HG03139 (cell line): ENCODE measurements at regions not wholly inside any gene's neighbourhood (a gene's known extent, or its start where the extent isn't known, plus 50 kb on each side); places are given as distances from the start of the nearest gene placed in this dataset.
"Not testable (repeated sequence)": the region's sequence is repeated elsewhere in the genome, so short reads cannot be mapped to it uniquely, and the experiment has no call there.

Source experiments
- ATAC-seq: cut with Tn5 transposase; IDR thresholded peaks from one replicate; pipeline ENCODE4 v1.9.1; 2021; ENCODE audit not compliant: unreplicated experiment

DNA sequence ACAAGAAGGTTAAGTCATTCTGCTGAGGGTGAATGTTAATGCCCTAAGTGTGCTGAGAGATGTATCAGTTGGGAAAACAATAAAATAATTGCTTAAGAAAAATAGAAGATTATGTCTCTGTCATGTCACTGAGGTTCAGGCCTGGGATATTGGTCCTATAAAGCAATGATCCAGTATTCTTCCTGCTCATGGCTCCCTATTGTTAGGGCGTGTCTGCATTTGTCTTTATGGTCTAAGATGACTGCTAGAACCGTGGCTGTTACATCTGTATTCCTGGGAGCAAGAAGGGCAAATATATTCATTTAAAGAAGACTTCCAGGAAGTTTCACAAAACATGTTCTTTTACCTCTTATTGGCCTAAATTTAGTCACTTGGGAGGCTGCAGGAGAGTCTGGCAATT is 125.0 kb downstream of the KCNE4 start:
- ATAC-seq, result no peak

DNA sequence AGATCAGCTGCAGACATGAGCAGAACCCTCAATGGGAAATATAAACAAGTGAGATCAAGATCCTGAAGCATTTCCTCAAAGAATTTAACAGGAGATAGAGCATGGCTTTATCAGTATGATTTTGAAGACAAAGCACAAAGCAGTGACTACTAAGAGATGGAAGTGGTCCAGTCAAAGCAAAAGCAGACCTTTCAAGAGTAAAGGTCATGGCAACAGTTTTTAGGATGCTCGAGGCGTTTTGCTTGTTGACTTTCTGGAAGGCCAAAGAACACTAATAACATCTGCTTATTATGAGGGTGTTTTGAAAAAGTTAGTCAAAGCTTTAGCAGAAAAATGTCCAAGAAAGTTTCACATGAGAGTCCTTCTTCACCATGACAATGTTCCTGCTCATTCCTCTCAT is 128.5 kb downstream of the KCNE4 start:
- no peak for ATAC-seq

DNA sequence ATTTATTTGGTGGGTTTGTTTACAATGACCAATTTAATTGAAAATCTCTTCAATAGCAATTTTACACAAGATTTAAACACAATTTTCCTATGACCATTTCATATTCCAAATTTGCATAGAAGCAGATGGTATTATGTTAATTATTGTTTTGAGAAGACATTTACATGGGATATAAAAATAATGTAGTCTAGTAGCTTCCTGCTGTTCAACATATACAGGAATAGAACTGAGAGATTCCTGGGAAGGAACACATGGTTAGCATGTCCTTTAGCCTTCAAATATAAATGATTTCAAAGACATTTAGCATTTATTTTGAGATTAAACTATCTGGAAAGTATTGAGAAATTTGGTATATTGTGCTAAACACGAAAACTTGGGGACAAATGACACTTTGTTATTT is 129.6 kb downstream of the KCNE4 start:
- no peak for ATAC-seq

DNA sequence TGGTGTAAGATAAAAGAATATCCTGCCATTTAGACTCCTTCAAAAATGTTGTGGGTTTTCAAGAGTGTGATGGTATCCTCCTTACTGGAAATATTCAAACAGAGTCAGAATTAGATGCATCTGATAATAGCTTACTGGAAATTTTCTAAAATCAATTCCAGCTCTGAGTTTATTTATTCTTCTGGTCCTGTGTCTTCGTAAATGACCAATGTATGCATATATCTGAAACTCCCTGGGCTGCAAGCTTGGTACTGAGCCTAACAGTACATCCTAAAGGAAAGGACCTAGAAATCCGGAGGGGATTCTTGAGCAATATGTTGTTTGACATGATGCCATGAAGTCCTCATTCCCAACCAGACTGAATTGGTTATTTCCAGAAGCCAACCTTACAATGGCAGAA is 130.4 kb downstream of the KCNE4 start:
- ATAC-seq, result no peak

DNA sequence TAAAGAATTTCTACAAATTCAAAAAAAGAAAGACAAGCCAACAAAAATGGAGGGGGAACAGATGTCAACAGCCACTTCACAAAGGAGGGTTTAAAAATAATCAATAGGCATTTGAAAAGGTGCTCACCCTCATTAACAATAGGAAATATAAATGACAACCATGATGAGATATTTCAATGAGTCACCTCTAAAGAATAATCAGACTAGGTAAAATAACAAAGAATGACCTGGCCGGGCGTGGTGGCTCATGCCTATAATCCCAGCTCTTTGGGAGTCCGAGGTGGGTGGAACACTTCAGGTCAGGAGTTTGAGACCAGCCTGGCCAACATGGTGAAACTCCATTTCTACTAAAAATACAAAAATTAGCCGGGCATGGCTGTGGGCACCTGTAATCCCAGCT is 133.6 kb downstream of the KCNE4 start:
- ATAC-seq, result no peak

DNA sequence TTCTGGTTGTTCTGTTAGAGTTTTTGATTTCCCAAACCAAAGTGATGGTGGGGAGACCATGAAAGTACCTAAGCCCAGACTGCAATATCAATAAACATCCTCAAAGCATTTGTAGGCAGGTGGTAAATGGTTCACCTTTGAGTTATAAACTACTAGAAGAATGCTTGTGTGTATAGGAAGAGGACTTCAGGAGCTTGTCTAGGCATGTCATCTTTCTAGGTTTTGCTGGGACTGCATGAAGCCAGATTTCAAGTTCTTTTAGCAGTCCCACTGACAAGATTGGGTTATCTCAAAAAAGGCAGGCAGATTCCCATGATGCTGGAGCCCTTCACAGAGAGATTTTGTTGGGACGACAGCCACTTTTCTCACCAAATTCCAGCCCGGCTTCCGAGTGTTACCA is 135.3 kb downstream of the KCNE4 start:
- ATAC-seq, result no peak

DNA sequence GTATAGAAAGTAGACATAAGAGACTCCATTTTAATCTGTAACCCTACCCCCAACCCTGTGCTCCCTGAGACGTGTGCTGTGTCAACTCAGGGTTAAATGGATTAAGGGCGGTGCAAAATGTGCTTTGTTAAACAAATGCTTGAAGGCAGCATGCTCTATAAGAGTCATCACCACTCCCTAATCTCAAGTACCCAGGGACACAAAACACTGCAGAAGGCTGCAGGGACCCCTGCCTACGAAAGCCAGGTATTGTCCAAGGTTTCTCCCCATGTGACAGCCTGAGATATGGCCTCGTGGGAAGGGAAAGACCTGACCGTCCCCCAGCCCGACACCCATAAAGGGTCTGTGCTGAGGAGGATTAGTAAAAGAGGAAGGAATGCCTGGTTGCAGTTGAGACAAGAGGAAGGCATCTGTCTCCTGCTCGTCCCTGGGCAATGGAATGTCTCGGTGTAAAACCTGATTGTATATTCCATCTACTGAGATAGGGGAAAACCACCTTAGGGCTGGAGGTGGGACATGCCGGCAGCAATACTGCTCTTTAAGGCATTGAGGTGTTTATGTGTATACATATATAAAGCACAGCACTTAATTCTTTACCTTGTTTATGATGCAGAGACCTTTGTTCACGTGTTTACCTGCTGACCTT is 138.7 kb downstream of the KCNE4 start:
- ATAC-seq, result not testable (repeated sequence)

DNA sequence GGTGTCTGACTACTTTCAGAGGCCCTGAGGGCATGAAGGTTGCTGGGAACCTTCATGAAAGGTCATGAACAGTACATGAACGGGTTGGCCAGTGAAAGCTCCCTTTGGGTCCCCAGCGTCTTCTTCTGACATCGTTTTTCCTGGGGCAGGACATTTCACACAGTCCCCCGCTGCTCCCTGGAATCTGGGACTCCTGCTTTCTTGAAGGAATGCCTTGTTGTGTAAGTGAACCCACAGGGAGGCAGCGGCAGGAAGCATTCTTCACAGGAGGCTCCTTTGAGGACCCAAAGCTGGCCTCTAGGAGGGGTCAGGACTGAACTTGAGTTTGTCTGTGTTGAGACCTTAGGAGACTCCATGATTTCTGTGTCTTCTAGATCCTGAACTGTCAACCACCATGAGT is 144.3 kb downstream of the KCNE4 start:
- no peak for ATAC-seq

DNA sequence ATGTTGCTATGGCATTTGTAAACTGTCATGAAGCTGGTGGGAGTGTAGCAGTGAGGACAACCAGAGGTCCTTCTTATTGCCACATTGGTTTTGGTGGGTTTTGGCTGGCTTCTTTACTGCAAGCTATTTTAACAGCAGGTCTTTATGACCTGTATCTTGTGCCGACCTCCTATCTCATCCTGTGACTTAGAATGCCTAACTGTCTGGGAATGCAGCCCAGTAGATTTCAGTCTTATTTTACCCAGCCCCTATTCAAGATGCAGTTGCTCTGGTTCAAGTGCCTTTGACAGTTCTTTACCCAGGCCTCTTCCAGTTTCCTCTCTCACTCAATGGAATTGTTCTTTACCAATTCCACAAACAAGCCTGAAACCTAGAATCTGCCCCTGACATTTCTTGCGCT is 145.1 kb downstream of the KCNE4 start:
- ATAC-seq, result no peak

DNA sequence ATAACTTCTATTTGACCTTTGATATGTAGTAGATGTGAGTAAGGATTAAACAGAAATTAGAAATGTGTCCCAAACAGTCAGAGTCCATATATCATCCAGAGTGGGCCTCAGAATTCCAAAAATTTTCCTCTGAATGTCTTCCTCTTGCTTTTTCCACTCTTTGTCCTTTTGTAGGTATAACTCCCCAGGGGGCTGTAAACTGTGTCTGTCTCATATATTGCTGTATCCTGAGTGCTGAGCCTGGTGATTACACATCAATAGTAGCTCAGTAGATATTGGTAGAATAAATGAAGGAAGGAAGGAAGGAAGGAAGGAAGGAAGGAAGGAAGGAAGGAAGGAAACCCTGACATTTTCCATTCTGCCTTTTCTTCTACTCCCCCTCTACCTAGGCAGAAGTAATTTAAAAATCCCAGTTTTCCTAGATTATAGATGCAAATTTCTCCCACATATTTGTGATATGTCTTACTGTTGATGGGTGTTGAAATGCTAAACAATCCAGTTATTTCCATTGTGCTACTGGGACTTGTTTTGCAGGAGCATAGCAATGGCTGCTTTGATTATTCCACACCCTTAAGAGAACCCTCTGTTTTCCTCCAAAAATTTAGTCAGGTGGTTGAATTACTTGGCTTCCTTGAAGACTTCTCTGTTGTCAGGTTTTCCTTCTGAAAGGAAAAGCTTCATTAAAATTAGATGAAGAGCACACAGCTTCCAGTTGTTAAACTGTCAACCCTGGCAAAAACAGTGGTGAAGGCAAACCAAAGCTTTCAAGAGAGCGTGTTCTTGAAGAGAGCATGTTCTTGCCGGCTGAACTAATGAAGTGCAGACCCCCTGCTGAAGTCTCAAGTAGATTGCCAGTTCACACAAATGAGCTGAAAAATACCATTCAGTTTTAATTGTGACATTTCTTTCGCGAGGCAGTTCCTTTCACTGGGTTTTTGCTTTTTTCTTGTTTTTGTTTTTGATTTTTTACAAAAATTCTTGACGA is 147.8 kb downstream of the KCNE4 start:
- ATAC-seq, result no peak

DNA sequence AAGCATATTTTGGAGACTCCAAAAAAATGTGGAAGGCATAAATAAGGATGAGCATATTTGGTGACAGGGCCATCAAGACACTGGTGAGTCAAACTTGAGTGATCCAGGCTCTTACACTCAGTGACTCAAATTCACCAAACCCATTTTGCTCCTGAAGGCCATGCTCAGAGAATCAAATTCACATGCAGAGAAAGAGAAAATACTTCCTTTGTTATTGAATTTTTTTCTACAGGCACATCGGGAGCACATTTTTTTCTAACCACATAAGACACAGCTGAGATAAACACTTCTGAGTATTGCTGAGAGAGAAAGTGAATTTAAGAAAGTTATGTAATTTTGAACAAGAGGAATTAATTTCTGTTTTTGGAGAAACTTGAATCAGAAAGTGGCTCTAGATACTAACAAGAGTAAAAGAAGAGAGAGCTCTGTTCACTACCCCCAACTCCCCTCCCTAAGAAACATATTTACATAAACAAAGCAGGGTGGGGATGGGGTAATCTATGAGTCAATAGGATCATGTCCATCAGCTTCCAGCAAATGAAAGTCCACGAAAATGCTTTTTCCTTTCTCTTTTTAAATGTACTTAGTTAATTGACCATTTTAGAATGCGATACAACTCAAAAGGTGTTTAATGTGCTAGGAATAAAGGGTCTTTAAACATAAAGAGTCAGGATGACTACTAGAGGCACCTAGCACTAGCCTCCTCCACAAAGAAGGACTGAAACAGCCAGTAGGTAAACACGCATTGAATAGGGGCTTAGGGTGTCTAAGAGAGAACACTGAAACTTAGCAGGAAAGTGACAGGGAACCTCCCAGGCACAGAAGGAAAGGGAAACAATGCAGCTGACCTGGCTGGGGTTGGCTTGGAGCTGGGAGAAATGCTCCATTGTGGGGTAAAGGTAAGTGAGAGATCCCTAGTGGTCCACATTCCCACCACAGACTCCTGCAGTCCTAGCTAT is 152.3 kb downstream of the KCNE4 start:
- ATAC-seq, result no peak

DNA sequence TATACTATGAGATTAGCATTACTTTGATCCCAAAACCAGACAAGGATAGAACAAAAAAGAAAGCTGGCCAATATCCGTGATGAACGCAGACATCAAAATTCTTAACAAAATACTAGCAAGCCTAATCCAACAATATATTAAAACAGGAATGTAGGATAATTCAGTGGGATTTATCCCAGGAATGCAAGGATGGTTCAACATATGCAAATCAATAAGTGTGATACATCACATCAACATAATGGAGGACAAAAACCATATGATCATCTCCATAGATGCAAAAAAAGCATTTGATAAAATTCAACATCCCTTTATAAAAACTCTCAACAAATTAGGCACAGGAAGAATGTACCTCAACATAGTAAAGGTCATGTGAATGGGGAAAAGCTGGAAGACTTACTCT is 158.5 kb downstream of the KCNE4 start:
- no peak for ATAC-seq

DNA sequence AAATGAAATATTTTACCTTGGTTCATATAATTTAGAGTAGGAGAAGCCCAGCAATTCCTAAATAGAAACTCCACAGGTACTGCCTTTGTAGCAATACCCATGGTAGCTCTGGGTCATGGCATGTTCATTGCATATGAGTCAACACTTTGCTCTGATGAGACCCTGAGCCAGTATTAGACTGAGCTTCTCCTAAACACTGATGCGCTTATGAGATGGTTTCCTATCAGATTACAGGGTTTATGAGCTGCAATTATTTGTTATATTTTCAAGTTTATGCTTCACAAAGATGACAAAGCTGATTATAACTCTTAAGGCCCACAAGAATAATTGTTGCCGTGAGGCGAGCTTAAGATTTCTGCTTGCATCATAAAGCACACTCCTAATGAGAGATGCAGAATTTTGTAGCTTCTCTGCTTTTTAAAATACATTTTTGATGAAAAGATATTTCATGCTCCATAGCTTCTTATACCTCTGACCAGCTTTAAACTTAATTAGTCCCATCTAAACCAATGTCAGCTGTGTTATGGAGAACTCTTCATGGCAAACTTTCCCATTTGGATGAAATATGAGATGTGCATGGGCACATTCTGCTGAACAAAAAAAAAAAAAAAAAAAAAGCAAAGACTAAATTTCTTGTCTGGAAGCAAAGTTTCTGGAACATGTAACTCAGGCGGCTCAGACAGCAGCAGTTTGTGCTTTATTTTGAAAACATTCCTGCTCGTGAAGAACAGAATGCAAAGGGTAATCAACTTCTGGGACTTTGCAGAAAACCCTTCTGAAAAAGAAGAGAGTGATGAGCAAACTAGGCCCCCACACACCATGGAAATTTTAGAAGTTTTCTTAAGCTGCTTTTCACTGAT is 162.6 kb downstream of the KCNE4 start:
- no peak for ATAC-seq

DNA sequence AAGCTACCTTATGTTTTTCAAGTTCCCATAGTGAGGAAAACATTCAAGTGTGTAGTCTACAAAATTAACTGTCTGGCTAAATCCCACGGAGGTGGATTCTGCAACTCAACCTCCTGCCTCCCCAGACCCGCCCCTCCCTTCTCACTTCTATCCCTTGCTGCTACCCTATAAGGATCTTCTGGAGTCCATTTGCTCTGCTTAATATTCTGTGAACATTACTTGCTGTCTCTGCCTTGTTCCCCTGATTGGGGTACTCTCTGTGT is 163.2 kb downstream of the KCNE4 start:
- no peak for ATAC-seq

DNA sequence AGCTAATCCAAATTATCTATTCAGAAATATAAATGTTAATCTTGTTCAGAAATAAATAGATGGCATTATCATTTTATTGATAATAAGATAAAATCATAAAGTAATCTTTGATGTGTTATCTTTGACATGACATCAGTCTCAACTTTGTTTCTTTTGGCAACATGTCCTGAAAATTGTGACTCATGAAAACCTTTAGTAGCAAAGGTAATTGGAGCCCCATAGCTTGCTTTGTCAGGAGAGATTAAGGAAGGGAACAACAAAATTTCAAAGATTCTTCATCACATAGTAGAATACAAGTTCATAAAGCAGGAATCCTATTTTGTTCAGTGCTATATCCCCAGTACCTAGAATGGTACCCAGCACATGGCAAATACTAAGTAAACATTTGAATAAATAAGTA is 165.4 kb downstream of the KCNE4 start:
- no peak for ATAC-seq

DNA sequence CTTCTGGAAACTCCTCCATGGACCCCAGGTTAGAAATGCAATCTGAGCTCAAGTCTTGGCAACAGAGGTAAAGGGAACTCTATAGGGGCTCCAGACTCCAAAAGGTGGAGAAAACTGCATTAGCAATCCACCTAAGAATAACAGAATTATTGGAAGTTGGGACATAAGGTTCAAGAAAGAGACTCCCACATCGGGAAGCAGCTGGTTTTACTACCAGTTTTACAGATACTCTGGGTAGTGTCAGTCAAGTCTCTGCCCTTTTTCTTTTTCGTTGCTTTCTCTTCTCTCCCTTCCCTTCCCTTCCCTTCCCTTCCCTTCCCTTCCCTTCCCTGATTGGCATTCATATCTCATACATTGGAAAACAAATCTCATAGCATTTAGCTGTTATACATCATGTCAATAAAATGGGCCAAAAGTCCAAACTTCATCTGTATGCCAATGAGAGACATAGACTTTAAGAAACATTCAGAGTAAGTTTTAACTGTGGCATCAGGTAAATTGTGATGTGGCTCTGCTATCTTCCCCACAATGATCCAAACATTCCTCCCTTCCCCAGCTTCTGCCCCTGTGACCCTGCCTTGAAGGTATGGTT is 166.7 kb downstream of the KCNE4 start:
- no peak for ATAC-seq

DNA sequence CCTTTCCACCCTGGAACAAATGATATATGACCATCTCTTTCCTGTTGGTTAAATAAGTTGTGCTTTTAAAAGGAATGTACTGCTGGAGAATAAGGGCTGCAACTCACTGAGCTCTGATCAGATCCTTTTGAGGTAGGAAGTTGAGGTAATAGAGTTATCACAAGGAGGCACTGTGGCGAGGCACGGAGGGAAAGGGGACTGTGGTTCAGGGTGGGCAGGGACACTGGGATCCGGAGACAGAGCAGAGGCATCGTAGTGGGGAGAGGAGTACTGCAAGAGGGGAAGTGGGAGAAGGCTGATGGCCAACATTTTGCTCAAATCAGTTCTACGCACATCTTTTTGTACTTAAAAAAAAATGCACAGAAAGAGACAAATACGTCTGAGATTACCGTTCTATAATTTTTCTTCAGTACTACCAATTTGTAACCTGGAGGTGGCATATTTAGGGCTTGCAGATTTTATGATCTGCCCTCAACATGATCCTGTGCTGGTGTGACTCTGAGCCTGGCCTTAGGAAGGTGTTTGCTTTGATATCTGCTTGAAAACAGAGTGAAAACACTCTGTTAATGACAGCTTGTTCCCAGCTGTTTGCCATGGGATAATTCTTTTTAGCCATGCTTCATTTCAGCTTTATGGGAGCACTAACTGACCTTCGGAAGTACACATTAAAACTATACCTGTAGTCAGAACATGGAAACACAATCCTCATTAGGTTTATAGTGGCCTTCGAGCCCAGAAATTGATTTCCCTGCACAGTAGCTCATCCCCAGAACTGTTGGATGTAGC is 168.1 kb downstream of the KCNE4 start:
- ATAC-seq, result no peak

DNA sequence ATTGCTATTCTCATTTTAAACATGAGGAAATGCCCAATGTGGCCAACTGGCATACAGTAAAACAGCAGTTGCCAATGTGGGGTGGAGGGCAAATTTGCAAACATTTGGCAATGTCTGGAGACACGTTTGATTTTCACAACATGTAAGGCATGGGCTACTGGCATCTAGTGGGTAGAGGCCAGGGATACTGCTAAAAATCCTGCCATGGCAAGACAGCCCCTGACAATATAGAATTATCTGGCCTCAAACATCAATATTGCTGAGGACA is 168.6 kb downstream of the KCNE4 start:
- no peak for ATAC-seq

DNA sequence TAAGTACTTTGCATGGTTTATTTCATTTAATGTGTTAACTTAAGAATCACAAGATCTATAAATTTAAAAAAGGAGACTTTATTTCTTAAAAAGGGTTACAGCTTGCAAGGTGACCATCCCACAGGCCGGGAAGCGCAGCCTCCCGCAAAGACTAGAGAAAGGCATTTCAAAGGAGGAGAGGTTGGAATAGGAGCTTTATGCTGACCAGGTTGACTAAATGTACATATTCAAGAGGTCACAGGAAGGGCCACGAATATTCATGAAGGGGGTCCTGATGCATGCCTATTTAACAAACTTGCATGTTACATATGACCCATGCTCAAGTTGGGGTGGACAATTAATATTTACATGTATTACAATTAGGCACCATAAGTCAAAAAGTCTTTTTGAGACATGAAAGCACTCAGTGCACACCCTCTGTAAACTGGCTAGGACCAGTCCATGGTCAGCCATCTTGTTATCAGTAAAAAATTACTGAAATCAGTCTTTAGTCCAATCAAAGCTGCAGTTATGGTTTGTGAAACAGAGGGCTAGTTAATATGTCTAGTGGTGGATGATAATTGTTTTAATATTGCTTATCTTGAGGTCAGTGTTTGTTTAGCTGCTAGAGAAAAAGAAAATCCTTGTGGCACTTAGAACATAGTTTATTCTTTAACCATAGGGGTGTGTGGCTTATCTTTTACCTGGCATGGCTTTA is 169.3 kb downstream of the KCNE4 start:
- ATAC-seq, result no peak
